AG08396 (cell line): ENCODE measurements at regions not wholly inside any gene's neighbourhood (a gene's known extent, or its start where the extent isn't known, plus 50 kb on each side); places are given as distances from the start of the nearest gene placed in this dataset.

ENCODE experiments used
- DNase-seq: peaks from one replicate; pipeline ENCODE4 v3.0.0; 2012; ENCODE audit warnings: low spot score, mixed read lengths

DNA sequence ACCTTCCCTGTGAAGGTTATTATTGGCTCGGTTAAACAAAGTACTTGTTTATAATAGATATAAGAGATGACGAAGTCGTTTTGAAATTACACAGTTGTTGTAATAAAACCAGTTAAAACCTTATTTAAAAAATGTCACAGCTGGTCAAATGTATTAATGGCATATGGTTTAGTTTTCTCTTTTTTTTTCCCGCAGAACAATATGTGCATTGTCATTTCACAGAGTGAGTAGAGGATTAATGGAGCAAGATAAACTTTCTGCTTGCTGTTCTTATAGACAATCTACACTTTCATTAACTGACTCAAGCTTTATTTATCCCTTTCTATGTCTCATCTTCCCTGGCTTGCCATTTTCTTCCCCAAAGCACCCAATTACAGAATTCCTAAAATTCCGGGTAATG lies 404.3 kb upstream of the NPVF start:
- DNase-seq: no peak

- no peak for DNase-seq
These were observed 405.2 kb upstream of the NPVF start for GRCh38 chr7:25633426-25634036.

DNA sequence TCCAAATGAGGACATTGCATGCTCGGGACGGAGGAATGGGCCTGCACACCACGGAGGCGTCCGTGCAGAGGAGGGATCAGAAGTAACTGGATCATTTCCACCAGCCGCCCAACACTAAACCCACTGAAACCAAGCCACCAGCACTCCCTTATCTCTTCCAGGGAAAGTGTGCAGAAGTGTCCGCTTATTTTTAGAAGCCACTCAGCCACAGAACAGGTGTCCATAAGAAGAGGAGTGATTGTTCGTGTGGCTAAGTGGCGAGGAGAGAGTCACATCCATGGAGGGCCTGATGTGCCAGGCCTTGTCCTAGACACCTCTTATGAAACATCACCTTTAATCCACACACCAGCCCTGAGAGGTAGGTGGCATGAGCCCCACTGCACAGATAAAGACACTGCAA lies 407.9 kb upstream of the NPVF start:
- DNase-seq: no peak

GRCh38 chr7:25636871-25637283 lies 408.6 kb upstream of the NPVF start:
- no peak for DNase-seq

GRCh38 chr7:25638068-25638467 lies 409.8 kb upstream of the NPVF start:
- DNase-seq: no peak

GRCh38 chr7:25638590-25639244 lies 410.4 kb upstream of the NPVF start:
- no peak for DNase-seq

DNA sequence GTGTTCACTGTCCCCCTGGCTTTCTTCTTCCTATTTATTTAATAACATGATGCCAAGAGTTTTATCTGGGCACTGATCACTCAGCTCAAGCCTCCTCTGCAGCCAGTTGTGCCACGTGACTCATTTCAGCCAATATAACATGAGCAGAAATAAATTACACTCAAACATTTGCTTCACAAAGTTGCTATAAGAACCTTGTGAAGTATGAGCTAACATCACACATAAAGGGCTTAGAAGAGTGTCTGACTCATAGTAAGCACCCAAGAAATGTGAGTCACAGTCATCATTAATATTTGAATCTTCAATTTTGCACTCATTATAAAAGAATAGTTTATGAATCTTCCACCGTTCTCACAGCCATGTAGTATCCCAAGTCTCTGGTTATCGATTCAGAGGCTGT lies 414.6 kb upstream of the NPVF start:
- no peak for DNase-seq

GRCh38 chr7:25643286-25643685 lies 415.0 kb upstream of the NPVF start:
- DNase-seq: no peak

DNA sequence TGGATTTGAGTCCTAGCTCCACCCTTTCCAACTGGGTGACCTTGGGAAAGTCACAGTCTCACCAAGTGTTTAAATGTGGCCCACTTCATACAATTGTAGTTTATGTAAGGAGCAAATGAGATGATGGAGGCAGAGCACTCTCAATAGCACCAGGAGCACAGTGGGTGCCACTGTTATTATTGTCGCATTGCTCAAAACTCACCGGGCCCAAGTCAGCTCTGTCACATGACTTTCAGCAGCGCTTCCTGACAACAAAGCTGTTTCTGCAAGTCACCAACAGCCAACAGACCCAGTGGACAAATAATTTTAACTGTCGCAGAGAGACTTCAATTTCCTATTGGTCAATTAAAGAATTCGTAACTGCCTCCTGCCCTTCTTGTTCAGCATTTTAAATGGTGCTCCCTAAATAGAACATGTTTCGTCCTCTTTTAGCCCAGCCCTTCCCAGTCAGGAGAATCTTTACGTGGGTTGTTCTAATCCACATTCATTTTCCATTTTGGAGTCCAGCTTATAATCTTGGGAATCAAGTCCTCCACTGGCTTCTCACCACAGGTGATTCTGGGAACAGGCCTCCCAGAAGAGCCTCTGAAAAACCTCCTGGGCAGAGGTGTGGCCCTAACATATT lies 415.6 kb upstream of the NPVF start:
- no peak for DNase-seq

GRCh38 chr7:25646726-25647413 lies 418.6 kb upstream of the NPVF start:
- DNase-seq: no peak

DNA sequence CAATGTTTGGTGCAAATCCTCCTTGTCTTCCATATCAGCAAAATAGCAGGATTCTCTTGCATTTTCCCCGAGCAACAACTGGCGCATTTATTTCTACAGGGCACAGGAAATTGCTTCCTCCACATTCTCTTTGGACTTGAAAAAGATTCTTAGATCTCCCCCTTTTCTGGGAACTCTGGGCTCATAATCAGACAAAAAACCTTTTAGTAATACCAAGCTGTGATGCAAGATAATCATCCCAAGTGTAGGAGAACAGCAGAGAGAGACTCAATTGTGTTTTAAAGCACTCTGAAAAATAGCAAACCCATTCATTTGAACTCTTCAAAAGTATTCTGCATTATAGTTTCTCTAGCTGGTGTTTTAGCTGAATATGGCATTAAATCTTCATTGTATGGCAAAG lies 419.6 kb upstream of the NPVF start:
- DNase-seq: no peak

- DNase-seq: no peak
These were observed 424.1 kb upstream of the NPVF start for GRCh38 chr7:25652366-25652765.

- no peak for DNase-seq
These were observed 425.1 kb upstream of the NPVF start for GRCh38 chr7:25653384-25653783.

DNA sequence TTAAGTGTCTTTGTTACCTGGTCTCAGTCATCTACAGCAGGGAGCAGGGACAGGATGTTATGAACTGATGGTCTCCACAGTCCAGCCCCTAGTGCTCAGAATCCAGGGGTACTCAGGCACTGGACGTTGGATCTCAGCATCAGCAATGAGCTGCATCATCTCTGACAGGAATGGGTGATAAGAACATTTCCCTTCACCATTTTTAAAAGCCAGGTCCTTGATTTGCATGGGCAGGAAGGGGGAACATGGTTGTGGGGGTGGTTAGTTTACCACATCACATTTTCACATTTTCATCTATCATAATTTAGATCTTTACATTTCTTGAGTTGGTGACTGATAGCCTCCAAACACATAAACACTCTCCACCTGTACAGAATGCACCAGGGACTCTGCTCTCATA lies 427.8 kb upstream of the NPVF start:
- no peak for DNase-seq

DNA sequence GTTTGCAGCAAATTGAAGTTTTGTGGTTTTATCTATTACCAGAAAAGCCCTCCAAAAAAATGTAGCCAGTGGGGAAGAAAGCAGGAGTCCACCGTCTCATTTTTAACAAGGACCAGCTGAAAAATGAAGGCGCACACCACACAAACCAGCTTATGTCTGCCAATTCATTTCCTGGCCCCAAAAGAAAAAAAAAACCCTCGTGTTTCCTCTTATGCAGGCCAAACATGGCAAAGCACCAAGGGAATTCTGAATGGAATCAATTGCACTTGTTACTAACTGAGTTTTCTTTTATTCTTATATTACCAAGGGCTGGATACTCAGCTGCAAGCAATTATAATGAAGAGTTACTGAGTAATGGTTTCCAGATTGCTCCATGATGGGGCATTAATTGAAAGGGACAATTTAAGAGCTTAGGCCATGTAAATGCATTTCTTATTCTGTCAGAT lies 428.3 kb upstream of the NPVF start:
- no peak for DNase-seq

DNA sequence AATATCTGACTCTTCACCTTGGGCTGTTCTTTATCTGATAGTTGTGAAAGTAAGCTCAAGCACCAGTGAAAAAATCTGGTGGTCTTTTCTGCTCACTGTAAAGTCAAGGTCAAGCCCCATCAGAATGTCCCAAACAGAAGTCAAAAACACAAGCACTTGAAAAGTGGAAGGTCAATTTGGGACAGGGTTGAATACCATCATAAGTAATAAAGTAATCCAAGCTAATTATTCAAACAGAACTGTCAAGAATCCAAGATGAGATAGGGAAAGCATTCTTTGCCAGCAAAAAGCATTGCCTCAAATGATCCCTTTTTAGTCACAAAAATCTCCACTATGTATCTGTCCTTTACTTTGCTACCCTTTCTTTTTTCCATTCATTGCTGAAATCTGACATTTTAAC lies 430.1 kb upstream of the NPVF start:
- DNase-seq: no peak

DNA sequence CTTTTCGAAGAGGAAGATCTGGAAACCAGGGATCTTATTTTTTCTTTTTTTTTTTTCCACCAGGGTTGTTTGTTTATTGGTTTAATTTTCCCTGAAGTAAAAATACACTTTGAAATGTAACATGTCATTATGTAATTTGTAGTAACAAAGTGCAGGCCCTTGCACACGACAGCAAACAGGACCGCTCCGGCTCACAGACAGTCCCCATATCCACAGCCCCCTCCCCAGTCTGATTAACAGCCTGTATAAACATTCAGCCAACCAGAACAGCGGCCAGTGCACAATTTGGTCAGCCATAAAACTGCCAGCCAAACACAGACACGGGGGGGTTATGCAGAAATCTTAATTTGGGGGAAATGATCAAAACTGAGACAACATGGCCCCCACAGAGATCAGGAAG lies 431.6 kb upstream of the NPVF start:
- no peak for DNase-seq

DNA sequence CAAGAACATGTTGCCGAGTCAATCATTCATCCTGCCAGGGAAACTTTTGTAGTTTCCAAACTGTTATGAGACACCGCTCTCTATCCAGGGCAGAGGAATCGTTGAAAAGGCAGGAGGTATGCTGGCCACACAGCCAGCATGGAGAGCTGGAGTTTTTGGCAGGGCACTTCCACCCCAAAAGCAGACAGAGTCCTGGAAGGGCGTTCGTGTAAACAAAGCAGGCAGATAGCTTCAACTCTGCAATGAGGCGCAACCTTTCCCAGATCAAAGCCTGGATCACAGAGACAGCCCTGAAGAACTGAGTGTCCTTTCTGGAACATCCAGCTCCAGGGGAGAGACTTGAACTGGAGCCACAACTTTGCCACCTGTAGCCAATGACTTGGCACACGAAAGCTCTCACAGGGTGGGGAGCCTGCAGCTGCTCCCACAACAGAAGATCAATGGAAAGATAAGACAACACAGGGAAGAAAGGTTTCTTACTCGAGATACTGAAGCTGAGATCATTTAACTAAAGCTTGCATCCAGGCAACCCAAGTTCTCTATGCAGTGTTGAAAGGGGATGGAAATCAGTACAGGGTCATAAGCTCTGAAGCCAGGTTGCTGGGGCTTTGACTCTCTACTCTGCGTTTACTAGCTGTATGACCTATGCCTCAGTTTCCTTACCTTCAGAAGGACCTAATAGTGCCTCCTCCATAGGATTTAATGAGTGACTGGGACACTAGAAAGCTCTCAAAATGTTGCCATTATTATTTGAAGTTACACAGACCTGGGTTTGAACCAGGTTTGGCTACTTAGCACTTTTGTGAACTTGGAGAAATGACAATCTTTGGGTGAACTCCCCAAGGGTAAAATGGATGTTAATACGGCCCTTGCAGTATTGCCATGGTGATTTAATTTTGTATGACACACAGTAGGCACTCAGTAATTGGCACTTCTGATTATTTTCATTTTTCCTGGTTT lies 434.8 kb upstream of the NPVF start:
- DNase-seq: no peak

- no peak for DNase-seq
These were observed 435.6 kb upstream of the NPVF start for GRCh38 chr7:25663877-25664276.

GRCh38 chr7:25664593-25664992 lies 436.3 kb upstream of the NPVF start:
- no peak for DNase-seq

DNA sequence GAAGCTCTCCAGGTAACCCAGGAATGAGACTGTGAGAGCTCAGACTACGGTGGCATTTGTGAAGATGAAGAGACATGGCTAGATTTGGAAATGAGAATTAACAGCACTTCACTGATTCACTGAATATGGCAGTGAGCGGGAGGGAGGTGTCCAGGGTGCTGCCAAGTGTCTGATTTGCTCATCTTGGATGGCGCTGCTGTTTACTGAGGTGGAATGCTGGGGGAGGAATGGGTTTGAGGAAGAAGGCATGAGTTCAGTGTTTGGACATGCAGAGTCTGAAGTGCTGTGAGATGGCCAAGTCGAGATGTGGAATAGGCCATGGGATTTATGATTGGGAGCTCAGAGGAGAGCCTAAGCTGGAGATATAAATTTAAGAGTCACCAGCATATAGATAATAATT lies 437.1 kb upstream of the NPVF start:
- peak; percentile 16 for DNase-seq
